ENCODE measurements at regions not wholly inside any gene's neighbourhood (a gene's known extent, or its start where the extent isn't known, plus 50 kb on each side); places are given as distances from the start of the nearest gene placed in this dataset.

DNA sequence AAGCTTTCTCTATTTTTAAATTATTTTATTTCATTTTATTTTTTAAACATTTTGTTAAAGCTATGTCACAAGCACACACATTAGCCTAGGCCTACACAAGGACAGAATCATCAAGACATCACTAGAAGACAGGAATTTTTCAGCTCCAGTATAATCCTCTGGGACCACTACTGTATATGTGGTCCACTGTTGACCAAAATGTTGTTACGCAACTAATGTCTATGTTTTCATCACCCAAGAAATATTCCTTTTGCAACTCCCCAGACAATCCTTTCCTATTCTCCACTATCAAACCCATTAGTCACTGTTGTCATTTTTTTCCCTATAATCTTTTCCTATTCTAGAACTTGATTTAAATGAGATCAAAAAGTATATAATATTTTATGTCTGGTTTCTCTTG is 2371.7 kb upstream of the C9orf72 start:
- no peak for FAIRE-seq
- DNase-seq (ENCODE audit: insufficient read length, low spot score), result no peak
- TF ChIP-seq, protein P1, sequence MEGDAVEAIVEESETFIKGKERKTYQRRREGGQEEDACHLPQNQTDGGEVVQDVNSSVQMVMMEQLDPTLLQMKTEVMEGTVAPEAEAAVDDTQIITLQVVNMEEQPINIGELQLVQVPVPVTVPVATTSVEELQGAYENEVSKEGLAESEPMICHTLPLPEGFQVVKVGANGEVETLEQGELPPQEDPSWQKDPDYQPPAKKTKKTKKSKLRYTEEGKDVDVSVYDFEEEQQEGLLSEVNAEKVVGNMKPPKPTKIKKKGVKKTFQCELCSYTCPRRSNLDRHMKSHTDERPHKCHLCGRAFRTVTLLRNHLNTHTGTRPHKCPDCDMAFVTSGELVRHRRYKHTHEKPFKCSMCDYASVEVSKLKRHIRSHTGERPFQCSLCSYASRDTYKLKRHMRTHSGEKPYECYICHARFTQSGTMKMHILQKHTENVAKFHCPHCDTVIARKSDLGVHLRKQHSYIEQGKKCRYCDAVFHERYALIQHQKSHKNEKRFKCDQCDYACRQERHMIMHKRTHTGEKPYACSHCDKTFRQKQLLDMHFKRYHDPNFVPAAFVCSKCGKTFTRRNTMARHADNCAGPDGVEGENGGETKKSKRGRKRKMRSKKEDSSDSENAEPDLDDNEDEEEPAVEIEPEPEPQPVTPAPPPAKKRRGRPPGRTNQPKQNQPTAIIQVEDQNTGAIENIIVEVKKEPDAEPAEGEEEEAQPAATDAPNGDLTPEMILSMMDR (IDR thresholded peaks at IDR 0.05; ENCODE audit: insufficient read depth, missing control alignments), result no peak

DNA sequence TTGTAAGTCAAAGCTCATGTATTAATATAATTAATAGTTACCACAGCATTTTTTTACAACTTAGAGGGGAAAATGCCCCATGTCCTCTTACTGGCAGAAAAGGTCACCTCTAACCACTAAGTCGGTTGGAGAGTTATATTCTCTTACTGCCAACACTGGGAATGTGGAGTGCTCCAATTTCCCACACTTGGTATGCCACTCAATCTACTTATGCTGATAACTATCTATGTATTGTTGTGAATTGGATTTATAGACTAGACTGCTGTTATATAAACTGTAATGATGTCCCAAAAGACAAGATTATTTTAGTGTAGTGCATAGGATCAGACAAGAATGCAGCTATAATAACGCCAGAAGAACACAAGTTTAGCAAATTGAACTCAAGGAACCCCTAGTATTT is 2385.2 kb upstream of the C9orf72 start:
- TF ChIP-seq, protein P1 (IDR thresholded peaks at IDR 0.05; ENCODE audit: insufficient read depth, missing control alignments), result no peak
- FAIRE-seq, result no peak
- no peak for DNase-seq (ENCODE audit: insufficient read length, low spot score)

DNA sequence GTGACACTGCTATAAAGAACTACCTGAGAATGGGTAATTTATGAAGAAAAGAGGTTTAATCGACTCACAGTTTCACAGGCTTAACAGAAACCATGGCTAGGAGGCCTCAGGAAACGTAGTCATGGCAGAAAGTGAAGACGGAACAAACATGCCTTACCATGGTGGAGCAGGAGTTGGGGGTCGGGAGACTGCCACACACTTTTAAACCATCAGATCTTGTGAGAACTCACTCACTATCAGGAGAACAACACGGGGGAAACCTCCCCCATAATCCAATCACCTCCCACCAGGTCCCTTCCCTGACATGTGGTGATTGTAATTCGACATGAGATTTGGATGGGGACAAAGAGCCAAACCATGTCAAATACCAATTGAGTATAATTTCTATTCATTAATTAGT is 2392.6 kb upstream of the C9orf72 start:
- TF ChIP-seq, protein P1 (IDR thresholded peaks at IDR 0.05; ENCODE audit: insufficient read depth, missing control alignments), result no peak
- FAIRE-seq, result no peak
- no peak for DNase-seq (ENCODE audit: insufficient read length, low spot score)

DNA sequence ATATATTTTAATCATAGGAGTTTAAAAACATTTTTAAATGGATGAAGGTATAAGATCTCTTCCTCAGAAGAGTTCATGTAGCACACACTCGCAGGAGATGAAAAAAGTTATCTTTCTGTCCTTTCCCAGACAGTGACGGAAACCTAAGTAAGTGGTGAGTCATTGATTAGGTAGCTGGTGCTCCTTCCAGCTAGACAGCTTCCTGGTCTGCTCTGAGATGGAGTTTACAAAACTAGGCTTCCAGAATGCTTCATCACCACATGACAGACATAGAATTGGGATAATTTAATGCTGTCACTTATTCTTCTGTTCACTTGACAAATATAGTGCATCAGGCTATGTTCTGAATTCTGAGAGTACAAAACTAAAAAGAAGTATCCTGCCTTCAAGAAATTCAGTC is 2393.0 kb upstream of the C9orf72 start:
- no peak for FAIRE-seq
- TF ChIP-seq, protein P1 (IDR thresholded peaks at IDR 0.05; ENCODE audit: insufficient read depth, missing control alignments), result no peak
- DNase-seq (ENCODE audit: insufficient read length, low spot score), result no peak

DNA sequence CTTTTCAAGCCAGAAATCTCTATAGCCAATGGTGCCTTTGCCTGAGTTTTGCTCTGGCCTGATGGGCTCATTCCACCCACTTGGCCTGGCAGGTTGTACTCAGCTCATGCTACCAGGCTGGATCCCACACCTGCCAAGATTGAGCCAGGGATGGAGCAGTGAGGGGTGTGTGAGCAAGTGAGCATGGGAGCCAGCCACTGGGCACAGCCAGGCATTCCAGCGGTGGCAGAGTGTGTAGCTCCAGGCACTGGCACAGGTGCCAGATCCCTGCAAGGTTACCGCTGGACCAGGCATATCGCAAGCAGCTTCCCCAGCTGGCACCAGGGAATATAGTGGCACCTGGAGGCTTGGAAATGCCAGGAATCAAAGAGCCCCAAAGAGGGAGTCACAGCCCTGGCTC is 2395.6 kb upstream of the C9orf72 start:
- no peak for FAIRE-seq
- DNase-seq (ENCODE audit: insufficient read length, low spot score), result no peak

DNA sequence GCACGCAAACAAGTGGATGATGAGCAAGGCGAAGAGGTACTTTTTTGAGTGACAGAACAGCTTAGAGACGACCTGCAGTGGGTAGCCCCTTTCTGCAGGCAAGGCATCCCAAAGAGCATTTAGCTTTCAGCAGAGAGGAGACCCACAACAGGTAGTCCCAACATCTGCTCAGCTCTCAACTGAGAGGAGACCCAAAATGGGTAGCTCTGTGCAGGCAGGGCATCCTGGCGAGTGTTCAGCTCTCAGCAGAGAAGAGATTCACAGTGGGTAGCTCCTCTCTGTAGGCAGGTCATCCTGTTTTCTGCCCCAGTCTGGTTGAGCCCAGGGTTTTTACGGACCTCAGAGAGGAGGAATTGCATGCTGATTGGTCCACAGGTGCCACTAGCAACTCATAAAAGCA is 2396.1 kb upstream of the C9orf72 start:
- TF ChIP-seq, protein P1 (IDR thresholded peaks at IDR 0.05; ENCODE audit: insufficient read depth, missing control alignments), result no peak
- no peak for FAIRE-seq
- DNase-seq (ENCODE audit: insufficient read length, low spot score), result no peak

More for the DNA sequence above, 2395.6 kb upstream of the C9orf72 start:
- TF ChIP-seq, protein P1 (IDR thresholded peaks at IDR 0.05; ENCODE audit: insufficient read depth, missing control alignments), result no peak

DNA sequence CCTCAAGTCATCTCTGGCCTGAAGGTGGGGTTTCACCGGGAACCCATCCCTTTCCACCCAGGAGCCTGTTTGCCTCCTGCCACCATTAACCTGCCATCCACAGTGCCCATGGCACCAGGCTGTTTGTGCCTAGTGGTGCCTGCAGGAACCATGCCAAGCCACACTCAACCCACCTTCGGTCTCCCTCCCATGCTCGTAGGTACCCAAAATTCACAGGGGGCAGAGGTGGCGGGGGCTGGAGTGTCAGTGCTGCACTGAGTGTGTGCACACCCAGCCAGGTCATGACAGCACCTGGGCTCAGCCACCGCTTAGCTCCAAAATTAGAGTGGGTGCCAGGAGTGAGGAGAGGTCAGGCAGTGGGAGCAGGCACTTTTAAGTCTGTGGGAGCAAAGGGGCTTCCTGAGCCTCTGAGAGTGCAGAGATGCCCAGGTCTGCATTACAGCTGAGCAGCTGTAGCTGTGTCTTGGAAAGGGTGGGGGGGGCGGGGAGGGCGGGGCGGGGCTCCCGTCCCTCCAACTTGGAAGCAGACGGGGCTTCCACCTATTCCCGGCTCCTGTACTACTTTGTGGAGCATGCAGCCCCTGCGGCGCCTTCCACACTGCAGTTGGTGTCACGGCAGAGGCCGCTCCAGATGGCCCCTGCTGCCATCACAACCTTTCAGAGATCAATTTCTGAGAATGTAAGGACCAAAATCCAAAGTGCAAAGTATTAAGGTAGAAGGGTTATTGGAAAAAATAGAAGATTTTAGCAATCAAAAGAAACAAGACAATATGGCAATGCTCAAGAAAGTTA is 2396.8 kb upstream of the C9orf72 start:
- TF ChIP-seq, protein P1 (IDR thresholded peaks at IDR 0.05; ENCODE audit: insufficient read depth, missing control alignments), result no peak
- DNase-seq (ENCODE audit: insufficient read length, low spot score) (no peak), FAIRE-seq (no peak)

Measured in D721Med (cell line).